Liver (tissue), 8 donors: ENCODE measurements at regions not wholly inside any gene's neighbourhood (a gene's known extent, or its start where the extent isn't known, plus 50 kb on each side); places are given as distances from the start of the nearest gene placed in this dataset.

Experiments
- DNase-seq: peaks from one replicate; pipeline ENCODE4 v3.0.0-alpha.2; 2017; ENCODE audit warnings: low spot score
- H3K27ac ChIP-seq, 2 donors: one replicate each; pipeline ENCODE4 v1.7.0; 2013; ENCODE audit warnings: inconsistent platforms in 2 of 2, low read length in 2 of 2, control low read depth in 1 of 2, low read depth in 1 of 2, mild to moderate bottlenecking in 1 of 2
- H3K27me3 ChIP-seq, 4 donors: one replicate each; pipeline versions ENCODE4 v1.6.1 to v1.7.0; 2013; ENCODE audit warnings: low read length in 3 of 4, inconsistent platforms in 1 of 4, mild to moderate bottlenecking in 1 of 4, moderate library complexity in 1 of 4; ENCODE audit not compliant: control insufficient read depth in 4 of 4, insufficient read depth in 4 of 4
- H3K36me3 ChIP-seq, 4 donors: one replicate each; pipeline versions ENCODE4 v1.6.1 to v1.7.0; 2013; ENCODE audit warnings: low read length in 3 of 4, mild to moderate bottlenecking in 3 of 4, low read depth in 1 of 4, moderate library complexity in 1 of 4; ENCODE audit not compliant: control insufficient read depth in 4 of 4, insufficient read depth in 3 of 4
- H3K4me1 ChIP-seq, 4 donors: one replicate each; pipeline versions ENCODE4 v1.6.1 to v1.7.0; 2013; ENCODE audit warnings: low read length in 3 of 4, mild to moderate bottlenecking in 3 of 4, moderate library complexity in 1 of 4; ENCODE audit not compliant: control insufficient read depth in 4 of 4, insufficient read depth in 4 of 4
- H3K4me3 ChIP-seq, 3 donors: one replicate each; pipeline versions ENCODE4 v1.6.1 to v1.7.0; 2013; ENCODE audit warnings: low read length in 3 of 3, control low read depth in 1 of 3, low read depth in 1 of 3, mild to moderate bottlenecking in 1 of 3
- H3K9ac ChIP-seq, 2 donors: one replicate each; pipeline ENCODE4 v1.7.0; 2013; ENCODE audit warnings: low read length in 2 of 2, mild to moderate bottlenecking in 2 of 2, moderate library complexity in 2 of 2, control low read depth in 1 of 2, low read depth in 1 of 2
- H3K9me3 ChIP-seq, 4 donors: one replicate each; pipeline versions ENCODE4 v1.6.1 to v1.7.0; 2013; ENCODE audit warnings: low read length in 3 of 4; ENCODE audit not compliant: control insufficient read depth in 4 of 4
- ATF3 ChIP-seq: IDR thresholded peaks from 2 replicates; pipeline ENCODE4 v1.6.1; 2016; ENCODE audit warnings: antibody characterized with exemption
- CTCF ChIP-seq: fragments of 150-350 bp; IDR thresholded peaks from 2 replicates; pipeline ENCODE4 v1.5.1; 2017; ENCODE audit warnings: improper control_type of control experiment, low read depth, low read length; ENCODE audit not compliant: missing input control
- EGR1 ChIP-seq, 2 donors: IDR thresholded peaks; 2 replicates each; pipeline ENCODE4 v1.6.1; 2016 to 2018; ENCODE audit warnings: antibody characterized with exemption in 2 of 2, low read depth in 2 of 2
- FOXA2 ChIP-seq: IDR thresholded peaks from 2 replicates; pipeline ENCODE4 v1.6.1; 2016; ENCODE audit warnings: antibody characterized with exemption
- GABPA ChIP-seq, 2 donors: IDR thresholded peaks in 1 of 2; conservative IDR thresholded peaks in 1 of 2; 2 replicates each; pipeline ENCODE4 v1.6.1; 2016; ENCODE audit warnings: antibody characterized with exemption in 2 of 2, mild to moderate bottlenecking in 1 of 2, moderate library complexity in 1 of 2
- HNF4A ChIP-seq, 2 donors: conservative IDR thresholded peaks; 2 replicates each; pipeline ENCODE4 v1.6.1; 2016; ENCODE audit warnings: antibody characterized with exemption in 2 of 2, mild to moderate bottlenecking in 2 of 2
- HNF4G ChIP-seq: IDR thresholded peaks from 2 replicates; pipeline ENCODE4 v1.6.1; 2016; ENCODE audit warnings: antibody characterized with exemption
- JUND ChIP-seq, 2 donors: IDR thresholded peaks; 2 replicates each; pipeline ENCODE4 v1.6.1; 2016; ENCODE audit warnings: antibody characterized with exemption in 2 of 2
- MAX ChIP-seq: IDR thresholded peaks from 2 replicates; pipeline ENCODE4 v1.6.1; 2016; ENCODE audit warnings: antibody characterized with exemption
- REST ChIP-seq: IDR thresholded peaks from 2 replicates; pipeline ENCODE4 v1.6.1; 2016; ENCODE audit warnings: antibody characterized with exemption, mild to moderate bottlenecking
- RXRA ChIP-seq, 2 donors: IDR thresholded peaks; 2 replicates each; pipeline ENCODE4 v1.6.1; 2017 to 2018; ENCODE audit warnings: antibody characterized with exemption in 2 of 2, mild to moderate bottlenecking in 1 of 2
- TAF1 ChIP-seq: conservative IDR thresholded peaks from 2 replicates; pipeline ENCODE4 v1.6.1; 2016; ENCODE audit warnings: antibody characterized with exemption, mild to moderate bottlenecking
- YY1 ChIP-seq: IDR thresholded peaks from 2 replicates; pipeline ENCODE4 v1.6.1; 2016; ENCODE audit warnings: antibody characterized with exemption, mild to moderate bottlenecking
- WGBS: extraction: QIAGEN DNeasy Blood & Tissue Kit; methylation state at CpG from one replicate; pipeline ENCODE4 v1.1.7; 2013; 5-methylcytosine and 5-hydroxymethylcytosine counted together
- donor health status: healthy.
- donor health status: healthy.
- donor health status: healthy.
- donor health status: healthy.
- donor health status: healthy.

GRCh38 chr3:94433811-94434210, 370.9 kb downstream of the NSUN3 start:
- no peak for DNase-seq
- no peak overlapping the region for H3K27ac ChIP-seq
- H3K4me3 ChIP-seq = no peak overlapping the region
- H3K9me3 ChIP-seq = no peaks in the 10 kb centered on the region
- H3K36me3 ChIP-seq = no peaks in the 10 kb centered on the region
- H3K4me1 ChIP-seq = no peaks in the 10 kb centered on the region
- no peak overlapping the region for H3K9ac ChIP-seq
- TF ChIP-seq FOXA2 (no peak), GABPA (IDR thresholded peaks at IDR 0.05 in 1 of 2, conservative IDR thresholded peaks at IDR 0.05 in 1 of 2) (no peak)
- no peaks in the 10 kb centered on the region for H3K27me3 ChIP-seq

GRCh38 chr3:94440767-94441493, 378.1 kb downstream of the NSUN3 start:
- H3K27me3 ChIP-seq = no peaks in the 10 kb centered on the region
- H3K9me3 ChIP-seq = no peaks in the 10 kb centered on the region
- H3K27ac ChIP-seq = no peak overlapping the region

GRCh38 chr3:94441494-94441847, 378.6 kb downstream of the NSUN3 start:
- Histone ChIP-seq H3K36me3 (no peaks in the 10 kb centered on the region), H3K9me3 (no peaks in the 10 kb centered on the region), H3K27me3 (no peaks in the 10 kb centered on the region), H3K4me3 (no peak overlapping the region), H3K4me1 (no peaks in the 10 kb centered on the region), H3K9ac (no peak overlapping the region), H3K27ac (no peak overlapping the region)
- WGBS = 74% methylated on average over 1 of the region's 1 CpG
- DNase-seq = no peak
- no peak for TF ChIP-seq YY1
- no peak for TF ChIP-seq ATF3
- no peak for TF ChIP-seq JUND (IDR thresholded peaks at IDR 0.05)
- TF ChIP-seq RXRA (IDR thresholded peaks at IDR 0.05) = no peak
- TF ChIP-seq REST = no peak
- no peak for TF ChIP-seq HNF4G
- no peak for TF ChIP-seq TAF1
- TF ChIP-seq MAX = no peak
- no peak for TF ChIP-seq HNF4A (conservative IDR thresholded peaks at IDR 0.05)

More at GRCh38 chr3:94440767-94441493, 378.1 kb downstream of the NSUN3 start:
- no peak for TF ChIP-seq HNF4A (conservative IDR thresholded peaks at IDR 0.05)
- no peak for TF ChIP-seq EGR1 (IDR thresholded peaks at IDR 0.05; ENCODE audit: low read depth in 2 of 2)
- TF ChIP-seq FOXA2 = no peak
- TF ChIP-seq YY1 = no peak
- TF ChIP-seq CTCF = no peak
- Histone ChIP-seq H3K9ac (no peak overlapping the region), H3K4me1 (no peaks in the 10 kb centered on the region), H3K36me3 (no peaks in the 10 kb centered on the region), H3K4me3 (no peak overlapping the region)
- no peak for DNase-seq
- WGBS = 69% methylated on average over 3 of the region's 3 CpGs
